SHP77 treated with DMSO at 0.1 percent for 48 hours (cell line): ENCODE measurements at regions not wholly inside any gene's neighbourhood (a gene's known extent, or its start where the extent isn't known, plus 50 kb on each side); places are given as distances from the start of the nearest gene placed in this dataset.

ENCODE experiments used
- DNase-seq: peaks from one replicate; lab custom pipeline; 2025; lab: John Stamatoyannopoulos, UW

GRCh38 chr22:22999523-22999922, 70.8 kb upstream of the GNAZ start:
- DNase-seq, result no peak

DNA sequence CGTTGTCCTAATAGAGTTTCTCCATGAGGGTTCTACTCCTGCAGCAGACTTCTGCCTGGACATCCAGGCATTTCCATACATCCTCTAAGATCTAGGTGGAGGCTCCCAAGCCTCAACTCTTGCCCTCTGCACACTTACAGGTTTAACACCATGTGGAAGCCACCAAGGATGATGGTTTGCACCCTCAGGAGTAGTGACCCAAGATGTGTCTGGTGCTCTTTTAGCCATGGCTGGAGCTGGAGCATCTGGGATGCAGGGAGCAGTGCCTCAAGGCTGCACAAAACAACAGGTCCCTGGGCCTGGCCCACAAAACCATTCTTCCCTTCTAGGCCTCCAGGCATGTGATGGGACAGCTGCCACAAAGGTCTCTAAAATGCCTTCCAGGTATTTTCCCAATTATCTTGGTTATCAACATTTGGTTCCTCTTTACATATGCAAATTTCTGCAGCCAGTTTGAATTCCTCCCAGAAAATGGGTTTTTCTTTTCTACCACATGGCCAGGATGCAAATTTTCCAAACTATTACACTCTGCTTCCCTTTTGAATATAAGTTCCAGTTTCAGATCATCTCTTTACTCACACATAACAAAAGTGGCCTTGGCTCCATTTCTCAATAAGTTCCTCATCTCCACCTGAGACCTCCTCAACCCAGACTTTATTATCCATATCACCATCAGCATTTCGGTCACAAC, 69.5 kb upstream of the GNAZ start:
- no peak for DNase-seq

DNA sequence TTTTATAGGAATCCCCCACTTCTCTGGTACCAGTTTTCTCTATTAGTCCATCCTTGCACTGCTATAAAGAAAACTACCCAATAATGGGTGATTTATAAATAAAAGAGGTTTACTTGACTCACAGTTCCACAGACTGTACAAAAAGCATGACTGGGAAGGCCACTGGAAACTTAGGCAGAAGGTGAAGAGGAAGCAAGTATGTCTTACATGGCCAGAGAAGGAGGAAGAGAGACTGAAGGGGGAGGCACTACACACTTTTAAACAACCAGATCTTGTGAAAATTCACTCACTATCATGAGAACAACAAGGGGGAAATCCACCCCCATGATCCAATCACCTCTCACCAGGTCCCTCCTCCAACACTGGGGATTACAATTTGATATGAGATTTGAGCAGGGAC, 68.9 kb upstream of the GNAZ start:
- DNase-seq, result no peak

DNA sequence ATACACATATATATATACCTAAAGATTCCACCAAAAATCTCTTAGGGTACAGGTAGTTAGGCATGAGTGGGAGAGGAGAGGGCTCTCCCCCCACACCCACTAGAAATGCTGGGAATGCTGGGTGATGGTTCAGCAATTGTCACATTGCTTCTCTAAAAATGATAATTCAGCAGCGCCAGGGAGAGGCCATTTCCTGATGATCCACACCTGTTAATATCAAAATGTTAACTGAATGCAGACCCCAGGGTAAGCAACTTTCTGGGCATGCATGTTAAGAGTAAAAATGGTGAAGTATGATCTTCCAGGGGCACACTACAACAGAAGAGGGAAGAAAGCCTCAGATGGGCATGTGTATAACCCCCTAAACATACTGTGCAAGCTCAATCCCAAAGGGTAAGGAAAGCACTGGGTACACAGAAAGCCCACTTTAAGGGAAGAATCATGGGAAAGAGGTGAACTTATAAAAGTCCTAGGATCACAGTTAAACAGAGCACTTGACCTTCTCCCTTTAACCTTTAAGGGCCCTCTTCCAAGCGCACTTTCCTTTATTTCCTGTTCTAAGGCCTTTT, 67.6 kb upstream of the GNAZ start:
- no peak for DNase-seq

GRCh38 chr22:23007823-23008222, 62.5 kb upstream of the GNAZ start:
- no peak for DNase-seq

GRCh38 chr22:23008896-23009295, 61.4 kb upstream of the GNAZ start:
- no peak for DNase-seq
